Kidney epithelial cell (primary cell): ENCODE measurements at regions not wholly inside any gene's neighbourhood (a gene's known extent, or its start where the extent isn't known, plus 50 kb on each side); places are given as distances from the start of the nearest gene placed in this dataset.
A peak's percentile ranks its signal among the peaks of the same experiment; 100 is the strongest.

Experiments
- DNase-seq: peaks from one replicate; pipeline ENCODE4 v3.0.0-alpha.2; 2010; ENCODE audit warnings: low read depth
- H3K27me3 ChIP-seq: 2 replicates; pipeline ENCODE4 v1.6.0; 2011; ENCODE audit warnings: low read length; ENCODE audit not compliant: control insufficient read depth, insufficient read depth
- H3K36me3 ChIP-seq: 2 replicates; pipeline ENCODE4 v1.5.1; 2011; ENCODE audit warnings: low read length; ENCODE audit not compliant: control insufficient read depth, insufficient read depth
- H3K4me3 ChIP-seq: 2 replicates; pipeline ENCODE4 v1.5.1; 2011; ENCODE audit warnings: low read depth, mild to moderate bottlenecking, control low read depth, low read length
- CTCF ChIP-seq: IDR thresholded peaks from 2 replicates; pipeline ENCODE4 v1.5.1; 2011; ENCODE audit warnings: mild to moderate bottlenecking, moderate library complexity, low read length, control low read depth, inconsistent platforms; ENCODE audit not compliant: insufficient read depth, poor library complexity, severe bottlenecking

- Histone ChIP-seq H3K27me3 (no peaks in the 10 kb centered on the region), H3K4me3 (no peak overlapping the region), H3K36me3 (no peaks in the 10 kb centered on the region)
- TF ChIP-seq CTCF, result no peak
- no peak for DNase-seq
These were observed 239.0 kb upstream of the JADE1 start for GRCh38 chr4:128570387-128570975.

DNA sequence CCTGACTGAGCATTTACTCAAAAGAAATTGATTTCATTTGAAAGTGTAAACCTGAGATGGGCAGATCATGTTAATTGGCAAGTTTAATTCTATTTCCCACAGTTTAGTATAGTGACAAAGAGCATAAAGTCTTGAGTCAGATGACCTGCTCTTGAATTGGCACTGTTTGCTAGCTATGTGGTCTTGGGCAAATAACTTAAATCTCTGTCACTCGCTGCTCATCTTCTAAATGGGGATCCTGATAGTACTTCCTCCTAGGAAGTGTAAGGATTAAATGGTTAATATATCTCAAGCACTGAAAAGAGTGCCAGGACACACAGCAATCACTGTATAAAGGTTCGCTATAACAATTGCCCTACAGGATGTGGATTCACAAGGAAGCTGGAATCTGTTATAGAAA is 242.8 kb upstream of the JADE1 start:
- no peak for TF ChIP-seq CTCF
- DNase-seq, result no peak
- H3K4me3 ChIP-seq, result no peak overlapping the region
- no peaks in the 10 kb centered on the region for H3K27me3 ChIP-seq
- H3K36me3 ChIP-seq, result no peaks in the 10 kb centered on the region

- TF ChIP-seq CTCF, result peak; percentile 69
- DNase-seq, result no peak
- Histone ChIP-seq H3K36me3 (no peaks in the 10 kb centered on the region), H3K4me3 (no peak overlapping the region), H3K27me3 (no peaks in the 10 kb centered on the region)
These were observed 243.8 kb upstream of the JADE1 start for GRCh38 chr4:128565565-128566186.

DNA sequence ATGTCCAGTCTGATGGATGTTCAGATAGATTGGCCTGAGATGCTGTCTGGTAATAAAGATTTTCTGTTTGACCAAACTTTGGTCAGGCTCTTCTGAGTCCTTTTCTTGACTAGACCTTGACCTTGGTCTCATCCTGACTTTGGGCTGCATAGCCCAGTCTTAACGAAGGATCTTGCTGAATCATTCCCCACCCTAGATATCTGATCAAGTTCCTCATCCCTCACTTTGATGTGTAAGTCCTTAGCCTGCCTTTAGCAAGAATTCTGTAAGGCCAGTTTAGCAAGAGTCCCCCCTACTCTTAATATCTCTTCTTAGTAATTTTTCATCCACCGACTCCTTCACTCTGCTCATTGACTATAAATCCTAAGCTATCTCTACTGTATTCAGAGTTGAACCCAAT is 244.4 kb upstream of the JADE1 start:
- Histone ChIP-seq H3K4me3 (no peak overlapping the region), H3K36me3 (no peaks in the 10 kb centered on the region), H3K27me3 (no peaks in the 10 kb centered on the region)
- TF ChIP-seq CTCF, result no peak
- no peak for DNase-seq

DNA sequence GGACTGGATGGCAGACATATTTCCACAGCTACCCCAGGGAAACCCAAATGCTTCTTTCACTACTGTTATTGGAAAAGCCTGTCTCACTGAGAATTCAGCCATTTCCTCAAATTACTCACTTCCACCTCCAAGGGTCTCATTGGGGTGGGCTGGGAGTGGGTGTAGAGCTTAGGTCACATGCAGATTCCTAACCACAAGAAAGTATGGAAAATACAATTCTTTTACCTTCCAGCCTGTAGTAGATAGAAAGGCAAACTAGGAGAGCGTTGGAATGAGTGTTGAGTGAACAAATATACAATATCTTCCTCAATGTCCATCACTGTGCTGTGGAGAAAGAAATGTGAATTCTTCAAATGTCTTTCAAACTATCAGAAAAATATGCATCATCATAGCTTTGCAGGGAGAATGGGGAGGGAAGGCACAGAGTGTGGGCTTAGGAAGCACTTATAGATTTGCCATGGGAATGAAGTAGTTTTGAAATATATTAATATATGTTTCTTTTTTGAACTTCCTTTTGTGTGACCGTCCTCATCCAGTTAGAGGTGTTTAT is 245.3 kb upstream of the JADE1 start:
- no peak for DNase-seq
- no peak overlapping the region for H3K4me3 ChIP-seq
- no peaks in the 10 kb centered on the region for H3K27me3 ChIP-seq
- no peak for TF ChIP-seq CTCF
- H3K36me3 ChIP-seq, result no peaks in the 10 kb centered on the region
